ENCODE measurements at regions not wholly inside any gene's neighbourhood (a gene's known extent, or its start where the extent isn't known, plus 50 kb on each side); places are given as distances from the start of the nearest gene placed in this dataset.

- no peak overlapping the region for H3K4me3 ChIP-seq (IDR thresholded peaks at IDR 0.05; ENCODE audit: insufficient read depth, low read depth, low read length)
- H3K27ac ChIP-seq: no peak overlapping the region
- no peaks in the 10 kb centered on the region for H4K20me1 ChIP-seq (ENCODE audit: insufficient read depth)
- TF ChIP-seq CTCF (conservative IDR thresholded peaks at IDR 0.05; ENCODE audit: low read depth, low read length): no peak
- no peaks in the 10 kb centered on the region for H3K79me2 ChIP-seq (ENCODE audit: insufficient read depth, low read depth)
- no peaks in the 10 kb centered on the region for H3K36me3 ChIP-seq (ENCODE audit: insufficient read depth)
- H3K9ac ChIP-seq: no peak overlapping the region
- no peak overlapping the region for H2AFZ ChIP-seq (ENCODE audit: low read depth)
- H3K27me3 ChIP-seq (ENCODE audit: insufficient read depth, low read depth): no peaks in the 10 kb centered on the region
- no peak overlapping the region for H3K4me2 ChIP-seq
- peaks cover 15% of the 10 kb centered on the region for H3K4me1 ChIP-seq (ENCODE audit: low read depth, poor library complexity, severe bottlenecking)
These were observed 317.5 kb downstream of the UTRN start for GRCh38 chr6:144602523-144603180.

GRCh38 chr6:144606083-144606482 lies 320.9 kb downstream of the UTRN start:
- Histone ChIP-seq H3K4me2 (no peak overlapping the region), H3K4me3 (IDR thresholded peaks at IDR 0.05; ENCODE audit: insufficient read depth, low read depth, low read length) (no peak overlapping the region), H4K20me1 (ENCODE audit: insufficient read depth) (no peaks in the 10 kb centered on the region), H3K36me3 (ENCODE audit: insufficient read depth) (no peaks in the 10 kb centered on the region), H3K9ac (no peak overlapping the region), H3K27me3 (ENCODE audit: insufficient read depth, low read depth) (no peaks in the 10 kb centered on the region), H3K4me1 (ENCODE audit: low read depth, poor library complexity, severe bottlenecking) (peaks cover 35% of the 10 kb centered on the region), H2AFZ (ENCODE audit: low read depth) (no peak overlapping the region), H3K79me2 (ENCODE audit: insufficient read depth, low read depth) (no peaks in the 10 kb centered on the region), H3K27ac (no peak overlapping the region)
- no peak for TF ChIP-seq CTCF (conservative IDR thresholded peaks at IDR 0.05; ENCODE audit: low read depth, low read length)

GRCh38 chr6:144607998-144608735 lies 323.0 kb downstream of the UTRN start:
- TF ChIP-seq CTCF (conservative IDR thresholded peaks at IDR 0.05; ENCODE audit: low read depth, low read length): no peak
- no peaks in the 10 kb centered on the region for H4K20me1 ChIP-seq (ENCODE audit: insufficient read depth)
- no peaks in the 10 kb centered on the region for H3K79me2 ChIP-seq (ENCODE audit: insufficient read depth, low read depth)
- H2AFZ ChIP-seq (ENCODE audit: low read depth): 0 out of 2 replicates have a peak overlapping the region, but pooled peaks have one; percentile 12
- no peaks in the 10 kb centered on the region for H3K27me3 ChIP-seq (ENCODE audit: insufficient read depth, low read depth)
- no peak overlapping the region for H3K9ac ChIP-seq
- no peaks in the 10 kb centered on the region for H3K36me3 ChIP-seq (ENCODE audit: insufficient read depth)
- H3K4me2 ChIP-seq: peak overlapping the region; percentile 41
- peaks cover 47% of the 10 kb centered on the region for H3K4me1 ChIP-seq (ENCODE audit: low read depth, poor library complexity, severe bottlenecking)
- no peak overlapping the region for H3K27ac ChIP-seq
- H3K4me3 ChIP-seq (IDR thresholded peaks at IDR 0.05; ENCODE audit: insufficient read depth, low read depth, low read length): no peak overlapping the region

GRCh38 chr6:144612811-144613210 lies 327.7 kb downstream of the UTRN start:
- no peaks in the 10 kb centered on the region for H3K27me3 ChIP-seq (ENCODE audit: insufficient read depth, low read depth)
- no peak for TF ChIP-seq CTCF (conservative IDR thresholded peaks at IDR 0.05; ENCODE audit: low read depth, low read length)
- no peak overlapping the region for H3K27ac ChIP-seq
- H3K9ac ChIP-seq: no peak overlapping the region
- H3K4me2 ChIP-seq: no peak overlapping the region
- peaks cover 52% of the 10 kb centered on the region for H3K4me1 ChIP-seq (ENCODE audit: low read depth, poor library complexity, severe bottlenecking)
- H3K79me2 ChIP-seq (ENCODE audit: insufficient read depth, low read depth): no peaks in the 10 kb centered on the region
- H3K36me3 ChIP-seq (ENCODE audit: insufficient read depth): no peaks in the 10 kb centered on the region
- H3K4me3 ChIP-seq (IDR thresholded peaks at IDR 0.05; ENCODE audit: insufficient read depth, low read depth, low read length): no peak overlapping the region
- H4K20me1 ChIP-seq (ENCODE audit: insufficient read depth): no peaks in the 10 kb centered on the region
- no peak overlapping the region for H2AFZ ChIP-seq (ENCODE audit: low read depth)

All from KMS-11 (cell line).